ENCODE measurements at regions not wholly inside any gene's neighbourhood (a gene's known extent, or its start where the extent isn't known, plus 50 kb on each side); places are given as distances from the start of the nearest gene placed in this dataset.

DNA sequence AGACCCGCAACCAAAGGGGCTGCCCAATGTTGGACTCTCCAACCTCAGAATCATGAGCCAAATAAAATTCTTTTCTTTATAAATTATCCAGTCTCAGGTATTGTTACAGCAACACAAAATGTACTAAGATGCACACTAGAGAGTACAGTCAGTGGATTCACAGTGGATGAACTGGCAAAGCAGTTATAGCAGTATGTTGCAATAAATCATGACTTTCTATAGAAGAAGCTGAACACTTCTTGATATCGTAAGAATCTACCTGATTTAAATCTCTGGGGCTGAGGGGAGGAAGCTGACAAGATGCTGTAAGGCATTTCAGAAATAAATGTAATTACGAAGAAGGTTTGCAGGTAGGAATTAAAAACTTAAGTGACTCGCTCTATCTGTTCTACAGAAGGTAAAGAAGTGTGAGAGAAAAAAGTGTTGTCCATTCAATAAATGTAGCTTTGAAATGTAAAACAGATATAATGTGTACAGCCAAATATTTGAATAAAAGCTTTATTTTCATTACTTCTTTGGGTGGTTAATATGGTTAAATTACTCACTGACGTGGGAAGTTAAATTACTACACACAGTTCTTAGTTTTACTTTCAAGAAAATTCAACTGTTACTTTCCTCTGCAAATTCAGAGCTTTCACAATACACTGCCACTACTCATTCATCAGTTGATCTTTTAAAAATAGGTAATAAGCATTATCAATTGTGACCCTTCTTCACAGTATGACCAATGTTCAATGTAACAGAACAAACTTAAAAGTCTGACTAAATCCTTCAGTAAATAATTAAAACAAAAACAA, 439.1 kb downstream of the SHQ1 start:
- Histone ChIP-seq H3K9me3 (replicated peaks; ENCODE audit: control insufficient read depth, insufficient read depth, low read length) (no peaks in the 10 kb centered on the region), H3K27ac (ENCODE audit: insufficient read depth, low read depth, low read length) (no peak overlapping the region), H3K9me1 (replicated peaks; ENCODE audit: control insufficient read depth, extremely low read depth, insufficient read depth, low read length) (no peaks in the 10 kb centered on the region), H3K27me3 (ENCODE audit: control insufficient read depth in 2 of 2, insufficient read depth in 2 of 2, low read length in 2 of 2) (no peaks in the 10 kb centered on the region), H3K36me3 (ENCODE audit: control insufficient read depth in 2 of 2, extremely low read depth in 1 of 2, insufficient read depth in 2 of 2, low read length in 2 of 2) (no peaks in the 10 kb centered on the region), H3K4me3 (replicated peaks in 1 of 3; ENCODE audit: insufficient read depth in 1 of 3, low read depth in 1 of 3, low read length in 3 of 3) (no peak overlapping the region), H2AFZ (ENCODE audit: low read depth, low read length) (no peak overlapping the region), H3K9ac (replicated peaks; ENCODE audit: extremely low read depth, insufficient read depth, low read length) (no peak overlapping the region), H3K79me2 (ENCODE audit: control insufficient read depth, insufficient read depth, low read length) (peaks cover 41% of the 10 kb centered on the region), H4K20me1 (replicated peaks; ENCODE audit: control insufficient read depth, extremely low read depth, insufficient read depth, low read length) (peaks cover 19% of the 10 kb centered on the region), H3K4me1 (ENCODE audit: control insufficient read depth, extremely low read depth, insufficient read depth, low read length) (peaks cover 11% of the 10 kb centered on the region), H3K4me2 (ENCODE audit: insufficient read depth, low read length) (no peak overlapping the region)
- no TSS peak for BruUV-seq (replicated peaks)
- dilution Hi-C loops (cut with MboI; ENCODE audit: extremely low pct_ligation_motif_present, low sequenced_read_pairs) (no loop called here), intact Hi-C loops (cut with micrococcal nuclease) (no loop called here)
- ChIA-PET CTCF (interaction anchor here (1.3 kb wide), 1 partner anchor 12 kb away, joined by 3 read pairs; no protein-coding TSS in a partner anchor), POLR2A (no interaction called here)
- no peak for FAIRE-seq
- TF ChIP-seq EZH2 (IDR thresholded peaks at IDR 0.05; ENCODE audit: borderline replicate concordance, low read depth, low read length, severe bottlenecking) (no peak), FOS (IDR thresholded peaks at IDR 0.05; ENCODE audit: borderline replicate concordance, insufficient read depth, low read length) (no peak), MYC (IDR thresholded peaks at IDR 0.05; ENCODE audit: low read depth, low read length) (no peak), JUN (IDR thresholded peaks at IDR 0.05; ENCODE audit: borderline replicate concordance, insufficient read depth, insufficient read length, low read depth) (no peak), GATA2 (IDR thresholded peaks at IDR 0.05; ENCODE audit: insufficient read depth, insufficient read length, low read depth, low read length) (no peak), POLR2AphosphoS5 (IDR thresholded peaks at IDR 0.05; ENCODE audit: insufficient read depth, low read depth, low read length) (no peak), POLR2A (IDR thresholded peaks at IDR 0.05; ENCODE audit: low read depth, low read length) (no peak)
- TF ChIP-seq, protein P1, sequence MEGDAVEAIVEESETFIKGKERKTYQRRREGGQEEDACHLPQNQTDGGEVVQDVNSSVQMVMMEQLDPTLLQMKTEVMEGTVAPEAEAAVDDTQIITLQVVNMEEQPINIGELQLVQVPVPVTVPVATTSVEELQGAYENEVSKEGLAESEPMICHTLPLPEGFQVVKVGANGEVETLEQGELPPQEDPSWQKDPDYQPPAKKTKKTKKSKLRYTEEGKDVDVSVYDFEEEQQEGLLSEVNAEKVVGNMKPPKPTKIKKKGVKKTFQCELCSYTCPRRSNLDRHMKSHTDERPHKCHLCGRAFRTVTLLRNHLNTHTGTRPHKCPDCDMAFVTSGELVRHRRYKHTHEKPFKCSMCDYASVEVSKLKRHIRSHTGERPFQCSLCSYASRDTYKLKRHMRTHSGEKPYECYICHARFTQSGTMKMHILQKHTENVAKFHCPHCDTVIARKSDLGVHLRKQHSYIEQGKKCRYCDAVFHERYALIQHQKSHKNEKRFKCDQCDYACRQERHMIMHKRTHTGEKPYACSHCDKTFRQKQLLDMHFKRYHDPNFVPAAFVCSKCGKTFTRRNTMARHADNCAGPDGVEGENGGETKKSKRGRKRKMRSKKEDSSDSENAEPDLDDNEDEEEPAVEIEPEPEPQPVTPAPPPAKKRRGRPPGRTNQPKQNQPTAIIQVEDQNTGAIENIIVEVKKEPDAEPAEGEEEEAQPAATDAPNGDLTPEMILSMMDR (IDR thresholded peaks at IDR 0.05; ENCODE audit: extremely low read depth in 1 of 2, insufficient read depth in 1 of 2, low read depth in 1 of 2, low read length in 2 of 2) = no peak
- TF ChIP-seq, protein P2, sequence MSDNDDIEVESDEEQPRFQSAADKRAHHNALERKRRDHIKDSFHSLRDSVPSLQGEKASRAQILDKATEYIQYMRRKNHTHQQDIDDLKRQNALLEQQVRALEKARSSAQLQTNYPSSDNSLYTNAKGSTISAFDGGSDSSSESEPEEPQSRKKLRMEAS (IDR thresholded peaks at IDR 0.05; ENCODE audit: insufficient read depth, insufficient read length) = no peak
- no peak for DNase-seq (ENCODE audit: low read depth, low spot score)

All from endothelial cell of umbilical vein (primary cell).